IPS-20b (cell line): ENCODE measurements at regions not wholly inside any gene's neighbourhood (a gene's known extent, or its start where the extent isn't known, plus 50 kb on each side); places are given as distances from the start of the nearest gene placed in this dataset.
"Not testable (repeated sequence)": the region's sequence is repeated elsewhere in the genome, so short reads cannot be mapped to it uniquely, and the experiment has no call there.

Experiments
- H3K27ac ChIP-seq: one replicate; pipeline ENCODE4 v1.5.1; 2013; ENCODE audit warnings: low read length
- H3K27me3 ChIP-seq: 2 replicates; pipeline ENCODE4 v1.6.1; 2013; ENCODE audit warnings: mild to moderate bottlenecking, low read length, inconsistent platforms; ENCODE audit not compliant: insufficient read depth
- H3K36me3 ChIP-seq: 2 replicates; pipeline ENCODE4 v1.6.1; 2013; ENCODE audit warnings: low read depth, mild to moderate bottlenecking, inconsistent platforms, low read length, moderate library complexity; ENCODE audit not compliant: insufficient read depth
- H3K4me1 ChIP-seq: 2 replicates; pipeline ENCODE4 v1.6.1; 2013; ENCODE audit warnings: mild to moderate bottlenecking, control low read depth, inconsistent platforms, low read length, moderate library complexity; ENCODE audit not compliant: insufficient read depth
- H3K4me3 ChIP-seq: 2 replicates; pipeline ENCODE4 v1.5.1; 2013; ENCODE audit warnings: mild to moderate bottlenecking, low read length, inconsistent platforms
- H3K9ac ChIP-seq: 2 replicates; pipeline ENCODE4 v1.6.1; 2013; ENCODE audit warnings: low read depth, mild to moderate bottlenecking, inconsistent platforms, low read length, moderate library complexity
- H3K9me3 ChIP-seq: 2 replicates; pipeline ENCODE4 v1.6.1; 2013; ENCODE audit warnings: mild to moderate bottlenecking, low read depth, low read length, inconsistent platforms; ENCODE audit not compliant: insufficient read depth

- no peaks in the 10 kb centered on the region for H3K36me3 ChIP-seq
- no peaks in the 10 kb centered on the region for H3K9me3 ChIP-seq
- H3K27me3 ChIP-seq = no peaks in the 10 kb centered on the region
- H3K4me1 ChIP-seq = no peaks in the 10 kb centered on the region
- H3K9ac ChIP-seq = no peak overlapping the region
- no peak overlapping the region for H3K27ac ChIP-seq
- H3K4me3 ChIP-seq = no peak overlapping the region
Observed at GRCh38 chr5:126027149-126027548, 396.1 kb upstream of the GRAMD2B start.

- no peaks in the 10 kb centered on the region for H3K9me3 ChIP-seq
- H3K4me1 ChIP-seq = no peaks in the 10 kb centered on the region
- H3K9ac ChIP-seq = no peak overlapping the region
- H3K36me3 ChIP-seq = no peaks in the 10 kb centered on the region
- no peak overlapping the region for H3K27ac ChIP-seq
- H3K4me3 ChIP-seq = no peak overlapping the region
- no peaks in the 10 kb centered on the region for H3K27me3 ChIP-seq
Observed at GRCh38 chr5:126027652-126028051, 395.6 kb upstream of the GRAMD2B start.

- H3K4me1 ChIP-seq = no peaks in the 10 kb centered on the region
- no peaks in the 10 kb centered on the region for H3K9me3 ChIP-seq
- no peak overlapping the region for H3K27ac ChIP-seq
Observed at GRCh38 chr5:126028336-126028735, 394.9 kb upstream of the GRAMD2B start.

GRCh38 chr5:126029282-126029681, 393.9 kb upstream of the GRAMD2B start:
- H3K36me3 ChIP-seq, H3K4me1 ChIP-seq, H3K9me3 ChIP-seq, H3K27me3 ChIP-seq, H3K9ac ChIP-seq, H3K27ac ChIP-seq, H3K4me3 ChIP-seq: not testable (repeated sequence)

More at GRCh38 chr5:126028336-126028735, 394.9 kb upstream of the GRAMD2B start:
- no peaks in the 10 kb centered on the region for H3K27me3 ChIP-seq
- H3K9ac ChIP-seq = no peak overlapping the region
- no peaks in the 10 kb centered on the region for H3K36me3 ChIP-seq
- H3K4me3 ChIP-seq = no peak overlapping the region

GRCh38 chr5:126030698-126031097, 392.5 kb upstream of the GRAMD2B start:
- Histone ChIP-seq H3K27ac (no peak overlapping the region), H3K4me3 (no peak overlapping the region), H3K9ac (no peak overlapping the region), H3K27me3 (no peaks in the 10 kb centered on the region), H3K9me3 (no peaks in the 10 kb centered on the region), H3K36me3 (no peaks in the 10 kb centered on the region), H3K4me1 (no peaks in the 10 kb centered on the region)

GRCh38 chr5:126031989-126032716, 391.1 kb upstream of the GRAMD2B start:
- H3K4me1 ChIP-seq = no peaks in the 10 kb centered on the region
- H3K27me3 ChIP-seq = no peaks in the 10 kb centered on the region
- no peak overlapping the region for H3K4me3 ChIP-seq
- H3K27ac ChIP-seq = no peak overlapping the region
- H3K9me3 ChIP-seq = no peaks in the 10 kb centered on the region
- no peaks in the 10 kb centered on the region for H3K36me3 ChIP-seq
- H3K9ac ChIP-seq = no peak overlapping the region

- H3K36me3 ChIP-seq = no peaks in the 10 kb centered on the region
- H3K4me1 ChIP-seq = 0 out of 2 replicates have a peak, but pooled peaks cover 3% of the 10 kb centered on the region
- no peak overlapping the region for H3K27ac ChIP-seq
- H3K9me3 ChIP-seq = no peaks in the 10 kb centered on the region
- H3K27me3 ChIP-seq = no peaks in the 10 kb centered on the region
- no peak overlapping the region for H3K4me3 ChIP-seq
- no peak overlapping the region for H3K9ac ChIP-seq
Observed at GRCh38 chr5:126043688-126044087, 379.5 kb upstream of the GRAMD2B start.

- Histone ChIP-seq H3K4me1 (0 out of 2 replicates have a peak, but pooled peaks cover 3% of the 10 kb centered on the region), H3K9me3 (no peaks in the 10 kb centered on the region), H3K27ac (no peak overlapping the region), H3K27me3 (no peaks in the 10 kb centered on the region), H3K4me3 (no peak overlapping the region), H3K9ac (no peak overlapping the region), H3K36me3 (no peaks in the 10 kb centered on the region)
Observed at GRCh38 chr5:126044111-126044668, 379.0 kb upstream of the GRAMD2B start.

- no peak overlapping the region for H3K9ac ChIP-seq
- H3K9me3 ChIP-seq = no peaks in the 10 kb centered on the region
- no peaks in the 10 kb centered on the region for H3K36me3 ChIP-seq
- no peak overlapping the region for H3K27ac ChIP-seq
- H3K4me3 ChIP-seq = no peak overlapping the region
- H3K4me1 ChIP-seq = 0 out of 2 replicates have a peak, but pooled peaks cover 3% of the 10 kb centered on the region
- no peaks in the 10 kb centered on the region for H3K27me3 ChIP-seq
Observed at GRCh38 chr5:126044931-126045565, 378.2 kb upstream of the GRAMD2B start.

GRCh38 chr5:126046318-126046717, 376.9 kb upstream of the GRAMD2B start:
- Histone ChIP-seq H3K4me3 (no peak overlapping the region), H3K4me1 (0 out of 2 replicates have a peak, but pooled peaks cover 3% of the 10 kb centered on the region), H3K9ac (no peak overlapping the region), H3K27me3 (no peaks in the 10 kb centered on the region), H3K27ac (no peak overlapping the region), H3K9me3 (no peaks in the 10 kb centered on the region), H3K36me3 (no peaks in the 10 kb centered on the region)

GRCh38 chr5:126046846-126047571, 376.2 kb upstream of the GRAMD2B start:
- Histone ChIP-seq H3K27ac (no peak overlapping the region), H3K9ac (no peak overlapping the region), H3K36me3 (no peaks in the 10 kb centered on the region), H3K4me3 (no peak overlapping the region), H3K27me3 (no peaks in the 10 kb centered on the region), H3K9me3 (no peaks in the 10 kb centered on the region), H3K4me1 (0 out of 2 replicates have a peak, but pooled peaks cover 3% of the 10 kb centered on the region)
